Calu3 (cell line): ENCODE measurements at regions not wholly inside any gene's neighbourhood (a gene's known extent, or its start where the extent isn't known, plus 50 kb on each side); places are given as distances from the start of the nearest gene placed in this dataset.

ENCODE experiments used
- BruUV-seq: library from RNA; stranded (reverse); fragments of 400-500 nt; replicated peaks from 2 replicates; lab custom pipeline; 2021; lab: Mats Ljungman, UMichigan
- CTCF ChIA-PET: fragments of 300-600 bp; sonication (Branson Sonifier 250); formaldehyde crosslinking; loops from one replicate; lab custom pipeline; 2022; ENCODE audit warnings: antibody characterized with exemption; lab: Charles Lee
- DNase-seq: peaks from one replicate; pipeline ENCODE4 v3.0.0; 2022
- H3K27ac Mint-ChIP-seq: one replicate; pipeline ENCODE4 v1.8.0; 2022; ENCODE audit warnings: mixed read lengths; ENCODE audit not compliant: unreplicated experiment
- H3K27me3 Mint-ChIP-seq: one replicate; pipeline ENCODE4 v1.8.0; 2022; ENCODE audit warnings: mixed read lengths; ENCODE audit not compliant: unreplicated experiment
- H3K36me3 Mint-ChIP-seq: one replicate; pipeline ENCODE4 v1.8.0; 2022; ENCODE audit warnings: mild to moderate bottlenecking, moderate library complexity, mixed read lengths; ENCODE audit not compliant: insufficient read depth, unreplicated experiment
- H3K4me1 Mint-ChIP-seq: one replicate; pipeline ENCODE4 v1.8.0; 2022; ENCODE audit warnings: mild to moderate bottlenecking, low read depth, mixed read lengths; ENCODE audit not compliant: unreplicated experiment
- H3K4me3 Mint-ChIP-seq: one replicate; pipeline ENCODE4 v1.8.0; 2022; ENCODE audit warnings: mild to moderate bottlenecking, low read depth, moderate library complexity, mixed read lengths; ENCODE audit not compliant: unreplicated experiment
- H3K9me3 Mint-ChIP-seq: one replicate; pipeline ENCODE4 v1.8.0; 2022; ENCODE audit warnings: low read depth, mixed read lengths; ENCODE audit not compliant: unreplicated experiment
- CTCF ChIP-seq: fragments of 200-600 bp; IDR thresholded peaks from one replicate; pipeline ENCODE4 v1.8.0; 2022; ENCODE audit warnings: antibody characterized with exemption; ENCODE audit not compliant: unreplicated experiment
- intact Hi-C: fragments of 100-400 bp; cut with micrococcal nuclease; formaldehyde crosslinking; loops from one replicate; pipeline ENCODE4 v1.10.0; 2022; ENCODE audit not compliant: unreplicated experiment

GRCh38 chr5:42131081-42131480 is 206.0 kb downstream of the FBXO4 start:
- intact Hi-C loops: no loop called here
- no peak for TF ChIP-seq CTCF
- CTCF ChIA-PET: no interaction called here
- DNase-seq: no peak
- H3K9me3 Mint-ChIP-seq: peaks cover 2% of the 10 kb centered on the region
- H3K27me3 Mint-ChIP-seq: peaks cover 31% of the 10 kb centered on the region
- H3K36me3 Mint-ChIP-seq: no peaks in the 10 kb centered on the region
- no peak overlapping the region for H3K4me3 Mint-ChIP-seq
- no TSS peak for BruUV-seq
- H3K4me1 Mint-ChIP-seq: no peaks in the 10 kb centered on the region
- H3K27ac Mint-ChIP-seq: no peak overlapping the region

- H3K27ac Mint-ChIP-seq: no peak overlapping the region
- H3K4me1 Mint-ChIP-seq: no peaks in the 10 kb centered on the region
- intact Hi-C loops: no loop called here
- no peaks in the 10 kb centered on the region for H3K36me3 Mint-ChIP-seq
- H3K9me3 Mint-ChIP-seq: peaks cover 5% of the 10 kb centered on the region
- no peak overlapping the region for H3K4me3 Mint-ChIP-seq
- DNase-seq: no peak
- TF ChIP-seq CTCF: no peak
- BruUV-seq: no TSS peak
- CTCF ChIA-PET: no interaction called here
- no peaks in the 10 kb centered on the region for H3K27me3 Mint-ChIP-seq
Observed at GRCh38 chr5:42143361-42143760, 218.3 kb downstream of the FBXO4 start.

GRCh38 chr5:42148813-42149212 is 223.7 kb downstream of the FBXO4 start:
- TF ChIP-seq CTCF: no peak
- CTCF ChIA-PET: no interaction called here
- intact Hi-C loops: no loop called here
- no peaks in the 10 kb centered on the region for H3K4me1 Mint-ChIP-seq
- BruUV-seq: no TSS peak
- peaks cover 6% of the 10 kb centered on the region for H3K9me3 Mint-ChIP-seq
- DNase-seq: no peak
- H3K27me3 Mint-ChIP-seq: no peaks in the 10 kb centered on the region
- H3K27ac Mint-ChIP-seq: no peak overlapping the region
- H3K36me3 Mint-ChIP-seq: no peaks in the 10 kb centered on the region
- no peak overlapping the region for H3K4me3 Mint-ChIP-seq

GRCh38 chr5:42157215-42157614 is 232.1 kb downstream of the FBXO4 start:
- H3K27me3 Mint-ChIP-seq: no peaks in the 10 kb centered on the region
- BruUV-seq: no TSS peak
- TF ChIP-seq CTCF: no peak
- CTCF ChIA-PET: no interaction called here
- peaks cover 3% of the 10 kb centered on the region for H3K9me3 Mint-ChIP-seq
- no peak for DNase-seq
- no peaks in the 10 kb centered on the region for H3K36me3 Mint-ChIP-seq
- H3K4me3 Mint-ChIP-seq: no peak overlapping the region
- no peaks in the 10 kb centered on the region for H3K4me1 Mint-ChIP-seq
- intact Hi-C loops: no loop called here
- no peak overlapping the region for H3K27ac Mint-ChIP-seq
